Bronchial epithelial cell (primary cell): ENCODE measurements at regions not wholly inside any gene's neighbourhood (a gene's known extent, or its start where the extent isn't known, plus 50 kb on each side); places are given as distances from the start of the nearest gene placed in this dataset.

ENCODE experiments used
- DNase-seq: peaks from one replicate; pipeline ENCODE4 v3.0.0-alpha.2; 2010; ENCODE audit warnings: low read depth
- FAIRE-seq: peaks from 2 replicates; lab custom pipeline; 2011; peaks lifted over from hg19 to GRCh38; lab: Jason Lieb, UNC
- H3K27me3 ChIP-seq: 2 replicates; pipeline ENCODE4 v1.5.1; 2011; ENCODE audit warnings: low read length; ENCODE audit not compliant: control insufficient read depth, insufficient read depth
- H3K36me3 ChIP-seq: 2 replicates; pipeline ENCODE4 v1.5.1; 2011; ENCODE audit warnings: low read length; ENCODE audit not compliant: control insufficient read depth, insufficient read depth
- H3K4me3 ChIP-seq: 2 replicates; pipeline ENCODE4 v1.5.1; 2011; ENCODE audit warnings: mild to moderate bottlenecking, low read depth, low read length, control low read depth
- TF ChIP-seq, protein P1 (sequence below): IDR thresholded peaks from 2 replicates; pipeline ENCODE4 v1.5.1; 2011; ENCODE audit warnings: mild to moderate bottlenecking, moderate library complexity, low read length, control low read depth, inconsistent platforms; ENCODE audit not compliant: insufficient read depth, severe bottlenecking

DNA sequence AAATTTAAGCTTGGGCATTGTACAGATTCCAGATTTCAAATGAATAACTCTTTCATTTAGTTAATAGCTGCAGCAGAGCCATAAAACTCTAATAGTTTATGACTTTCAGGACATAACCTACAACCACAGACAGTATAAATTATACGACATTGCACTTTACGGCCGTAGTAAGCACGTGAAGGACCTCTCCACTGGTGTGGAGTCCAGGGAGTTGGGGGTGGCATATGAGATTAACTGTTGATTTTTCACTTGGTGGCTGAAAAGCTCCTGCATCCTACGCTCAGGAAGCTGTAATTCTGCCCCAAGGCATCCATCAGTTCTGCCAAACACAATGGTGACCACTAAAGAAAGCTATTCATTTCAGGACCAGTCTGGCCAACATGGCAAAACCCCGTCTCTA lies 376.2 kb downstream of the SOX11 start:
- FAIRE-seq (no peak), DNase-seq (no peak)
- TF ChIP-seq, protein P1, sequence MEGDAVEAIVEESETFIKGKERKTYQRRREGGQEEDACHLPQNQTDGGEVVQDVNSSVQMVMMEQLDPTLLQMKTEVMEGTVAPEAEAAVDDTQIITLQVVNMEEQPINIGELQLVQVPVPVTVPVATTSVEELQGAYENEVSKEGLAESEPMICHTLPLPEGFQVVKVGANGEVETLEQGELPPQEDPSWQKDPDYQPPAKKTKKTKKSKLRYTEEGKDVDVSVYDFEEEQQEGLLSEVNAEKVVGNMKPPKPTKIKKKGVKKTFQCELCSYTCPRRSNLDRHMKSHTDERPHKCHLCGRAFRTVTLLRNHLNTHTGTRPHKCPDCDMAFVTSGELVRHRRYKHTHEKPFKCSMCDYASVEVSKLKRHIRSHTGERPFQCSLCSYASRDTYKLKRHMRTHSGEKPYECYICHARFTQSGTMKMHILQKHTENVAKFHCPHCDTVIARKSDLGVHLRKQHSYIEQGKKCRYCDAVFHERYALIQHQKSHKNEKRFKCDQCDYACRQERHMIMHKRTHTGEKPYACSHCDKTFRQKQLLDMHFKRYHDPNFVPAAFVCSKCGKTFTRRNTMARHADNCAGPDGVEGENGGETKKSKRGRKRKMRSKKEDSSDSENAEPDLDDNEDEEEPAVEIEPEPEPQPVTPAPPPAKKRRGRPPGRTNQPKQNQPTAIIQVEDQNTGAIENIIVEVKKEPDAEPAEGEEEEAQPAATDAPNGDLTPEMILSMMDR: no peak
- H3K4me3 ChIP-seq: no peak overlapping the region
- H3K36me3 ChIP-seq: no peaks in the 10 kb centered on the region
- H3K27me3 ChIP-seq: no peaks in the 10 kb centered on the region

GRCh38 chr2:6069381-6069780 lies 377.2 kb downstream of the SOX11 start:
- no peaks in the 10 kb centered on the region for H3K27me3 ChIP-seq
- H3K4me3 ChIP-seq: no peak overlapping the region
- DNase-seq (no peak), FAIRE-seq (no peak)
- TF ChIP-seq, protein P1: no peak
- H3K36me3 ChIP-seq: no peaks in the 10 kb centered on the region

- H3K4me3 ChIP-seq: no peak overlapping the region
- DNase-seq (no peak), FAIRE-seq (no peak)
- no peaks in the 10 kb centered on the region for H3K27me3 ChIP-seq
- TF ChIP-seq, protein P1: no peak
- no peaks in the 10 kb centered on the region for H3K36me3 ChIP-seq
Measured at GRCh38 chr2:6071519-6071918, 379.3 kb downstream of the SOX11 start.

GRCh38 chr2:6072276-6072675 lies 380.1 kb downstream of the SOX11 start:
- H3K36me3 ChIP-seq: no peaks in the 10 kb centered on the region
- FAIRE-seq (no peak), DNase-seq (no peak)
- TF ChIP-seq, protein P1: no peak
- no peaks in the 10 kb centered on the region for H3K27me3 ChIP-seq
- no peak overlapping the region for H3K4me3 ChIP-seq

DNA sequence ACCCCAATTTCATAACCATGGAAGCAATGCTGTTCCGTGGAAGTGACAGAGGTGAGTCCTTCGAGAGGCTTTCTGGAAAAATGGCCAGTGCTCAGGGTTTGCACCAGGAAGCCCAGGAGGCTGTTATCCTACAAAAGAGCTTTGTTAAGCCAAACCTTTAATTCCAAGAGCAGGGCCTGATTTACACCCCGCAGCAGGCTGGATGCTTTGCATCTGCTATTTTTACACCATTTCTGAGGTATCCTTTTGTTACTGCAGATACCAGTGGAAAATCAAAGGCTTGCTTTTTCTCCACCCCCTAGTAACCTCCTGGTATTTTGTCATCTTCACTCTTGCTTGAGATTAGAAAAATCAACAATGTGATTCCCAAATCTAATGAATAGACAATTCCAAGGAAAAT lies 380.6 kb downstream of the SOX11 start:
- Histone ChIP-seq H3K27me3 (no peaks in the 10 kb centered on the region), H3K36me3 (no peaks in the 10 kb centered on the region), H3K4me3 (no peak overlapping the region)
- FAIRE-seq: no peak
- TF ChIP-seq, protein P1: no peak
- DNase-seq: no peak
